ENCODE measurements at regions not wholly inside any gene's neighbourhood (a gene's known extent, or its start where the extent isn't known, plus 50 kb on each side); places are given as distances from the start of the nearest gene placed in this dataset.

DNA sequence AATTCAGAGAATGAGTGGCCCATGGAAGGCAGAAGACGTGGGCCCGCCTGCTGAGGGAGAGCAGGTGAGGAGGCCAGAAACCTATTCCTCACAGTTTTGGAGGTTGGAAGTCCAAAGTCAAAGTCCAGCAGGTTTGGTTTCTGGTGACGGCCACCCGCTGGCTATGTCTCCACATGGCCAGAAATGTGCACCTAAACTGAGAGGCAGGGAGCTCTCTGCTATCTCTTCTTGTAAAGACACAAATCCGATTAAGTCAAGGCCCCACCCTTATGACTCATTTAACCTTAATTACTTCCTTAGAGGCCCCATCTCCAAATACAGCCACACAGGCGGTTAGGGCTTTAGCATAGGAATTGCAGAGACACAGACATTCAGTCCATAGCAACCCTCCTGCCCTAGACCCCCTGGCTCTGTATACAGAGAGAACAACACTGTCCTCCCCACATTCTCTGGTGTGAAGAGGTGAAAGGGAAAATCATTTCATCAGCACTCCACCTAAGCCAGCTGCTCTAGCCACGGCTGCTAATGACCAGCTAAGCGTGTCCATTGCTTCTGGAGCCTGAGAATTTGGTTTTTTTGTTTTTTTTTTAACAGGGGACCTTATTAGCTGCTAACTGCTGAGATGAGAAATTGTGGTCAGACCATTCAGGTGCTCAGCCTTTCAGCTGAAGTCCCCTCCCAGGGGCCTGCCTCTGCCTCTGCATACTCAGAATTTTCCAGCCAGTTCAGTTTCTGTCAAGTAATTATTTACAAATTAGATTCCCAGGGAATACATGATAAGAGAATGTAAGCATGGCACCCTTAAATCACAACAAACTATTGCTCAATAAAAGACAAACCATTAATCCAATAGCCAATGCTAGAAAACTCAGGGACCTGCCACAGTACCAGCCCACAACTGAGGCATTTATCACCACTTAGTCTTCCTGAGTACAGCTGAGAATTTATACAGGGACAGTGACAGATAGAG is 368.7 kb upstream of the ID2 start:
- TF ChIP-seq, protein P1, sequence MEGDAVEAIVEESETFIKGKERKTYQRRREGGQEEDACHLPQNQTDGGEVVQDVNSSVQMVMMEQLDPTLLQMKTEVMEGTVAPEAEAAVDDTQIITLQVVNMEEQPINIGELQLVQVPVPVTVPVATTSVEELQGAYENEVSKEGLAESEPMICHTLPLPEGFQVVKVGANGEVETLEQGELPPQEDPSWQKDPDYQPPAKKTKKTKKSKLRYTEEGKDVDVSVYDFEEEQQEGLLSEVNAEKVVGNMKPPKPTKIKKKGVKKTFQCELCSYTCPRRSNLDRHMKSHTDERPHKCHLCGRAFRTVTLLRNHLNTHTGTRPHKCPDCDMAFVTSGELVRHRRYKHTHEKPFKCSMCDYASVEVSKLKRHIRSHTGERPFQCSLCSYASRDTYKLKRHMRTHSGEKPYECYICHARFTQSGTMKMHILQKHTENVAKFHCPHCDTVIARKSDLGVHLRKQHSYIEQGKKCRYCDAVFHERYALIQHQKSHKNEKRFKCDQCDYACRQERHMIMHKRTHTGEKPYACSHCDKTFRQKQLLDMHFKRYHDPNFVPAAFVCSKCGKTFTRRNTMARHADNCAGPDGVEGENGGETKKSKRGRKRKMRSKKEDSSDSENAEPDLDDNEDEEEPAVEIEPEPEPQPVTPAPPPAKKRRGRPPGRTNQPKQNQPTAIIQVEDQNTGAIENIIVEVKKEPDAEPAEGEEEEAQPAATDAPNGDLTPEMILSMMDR (IDR thresholded peaks at IDR 0.05) = no peak
- TF ChIP-seq POLR2A (IDR thresholded peaks at IDR 0.05) = no peak
